ENCODE measurements at regions not wholly inside any gene's neighbourhood (a gene's known extent, or its start where the extent isn't known, plus 50 kb on each side); places are given as distances from the start of the nearest gene placed in this dataset.
"Not testable (repeated sequence)": the region's sequence is repeated elsewhere in the genome, so short reads cannot be mapped to it uniquely, and the experiment has no call there.

- H3K14ac ChIP-seq (ENCODE audit: low read length): no peak overlapping the region
- no peaks in the 10 kb centered on the region for H3K9me3 ChIP-seq (replicated peaks in 1 of 2; ENCODE audit: control insufficient read depth in 2 of 2, insufficient read depth in 1 of 2, low read depth in 1 of 2, low read length in 2 of 2)
- H2BK5ac ChIP-seq (ENCODE audit: low read length): no peak overlapping the region
- no peak overlapping the region for H3K18ac ChIP-seq (ENCODE audit: low read length)
- no peak overlapping the region for H2BK12ac ChIP-seq (ENCODE audit: low read length)
- WGBS, 2 donors (ENCODE audit: extremely low coverage in 2 of 2, insufficient read length in 2 of 2, insufficient replicate concordance in 1 of 2): no CpG with 5 or more reads among the region's 3 CpGs
- no peak overlapping the region for H3K4ac ChIP-seq (ENCODE audit: low read length)
- H3K4me1 ChIP-seq (ENCODE audit: control insufficient read depth in 2 of 2, insufficient read depth in 1 of 2, low read depth in 1 of 2, low read length in 2 of 2): no peaks in the 10 kb centered on the region
- no peak overlapping the region for H2AFZ ChIP-seq (ENCODE audit: low read length)
- H3K4me2 ChIP-seq (ENCODE audit: insufficient read depth, low read length, poor library complexity, severe bottlenecking): no peak overlapping the region
- no peaks in the 10 kb centered on the region for H3K27me3 ChIP-seq (ENCODE audit: control insufficient read depth in 3 of 3, insufficient read depth in 3 of 3, low read depth in 1 of 3, low read length in 3 of 3)
- H4K8ac ChIP-seq (ENCODE audit: low read depth, low read length): no peak overlapping the region
- H3K27ac ChIP-seq (replicated peaks; ENCODE audit: low read length): no peak overlapping the region
- no peak overlapping the region for H2BK15ac ChIP-seq (ENCODE audit: low read length)
- no peak for DNase-seq (ENCODE audit: low spot score)
- H3K36me3 ChIP-seq (replicated peaks in 1 of 2; ENCODE audit: control insufficient read depth in 2 of 2, insufficient read depth in 2 of 2, low read length in 2 of 2): no peaks in the 10 kb centered on the region
- no peak overlapping the region for H2AK5ac ChIP-seq (ENCODE audit: low read depth, low read length)
- H4K91ac ChIP-seq (ENCODE audit: low read depth, low read length, poor library complexity): no peak overlapping the region
- H2BK120ac ChIP-seq (ENCODE audit: low read depth, low read length): no peak overlapping the region
- no peak overlapping the region for H3K4me3 ChIP-seq (ENCODE audit: low read length in 2 of 2)
- no peaks in the 10 kb centered on the region for H3K79me1 ChIP-seq (ENCODE audit: low read depth, low read length)
- no peak overlapping the region for H3K23ac ChIP-seq (ENCODE audit: low read depth, low read length, poor library complexity)
- H3K9ac ChIP-seq (ENCODE audit: low read depth, low read length, poor library complexity): no peak overlapping the region
These were observed 104.0 kb downstream of the CEP44 start for GRCh38 chr4:174387721-174388120.

- Histone ChIP-seq H3K36me3 (replicated peaks in 1 of 2; ENCODE audit: control insufficient read depth in 2 of 2, insufficient read depth in 2 of 2, low read length in 2 of 2) (no peaks in the 10 kb centered on the region), H3K27ac (replicated peaks; ENCODE audit: low read length) (no peak overlapping the region), H2BK5ac (ENCODE audit: low read length) (no peak overlapping the region), H3K27me3 (ENCODE audit: control insufficient read depth in 3 of 3, insufficient read depth in 3 of 3, low read depth in 1 of 3, low read length in 3 of 3) (no peaks in the 10 kb centered on the region), H3K4ac (ENCODE audit: low read length) (no peak overlapping the region), H4K91ac (ENCODE audit: low read depth, low read length, poor library complexity) (no peak overlapping the region), H3K9me3 (replicated peaks in 1 of 2; ENCODE audit: control insufficient read depth in 2 of 2, insufficient read depth in 1 of 2, low read depth in 1 of 2, low read length in 2 of 2) (no peaks in the 10 kb centered on the region), H2AFZ (ENCODE audit: low read length) (no peak overlapping the region), H3K79me1 (ENCODE audit: low read depth, low read length) (no peaks in the 10 kb centered on the region), H3K4me3 (ENCODE audit: low read length in 2 of 2) (no peak overlapping the region), H3K14ac (ENCODE audit: low read length) (no peak overlapping the region), H3K4me1 (ENCODE audit: control insufficient read depth in 2 of 2, insufficient read depth in 1 of 2, low read depth in 1 of 2, low read length in 2 of 2) (no peaks in the 10 kb centered on the region), H3K18ac (ENCODE audit: low read length) (no peak overlapping the region), H3K23ac (ENCODE audit: low read depth, low read length, poor library complexity) (no peak overlapping the region), H2BK15ac (ENCODE audit: low read length) (no peak overlapping the region), H2BK120ac (ENCODE audit: low read depth, low read length) (no peak overlapping the region), H2BK12ac (ENCODE audit: low read length) (no peak overlapping the region), H4K8ac (ENCODE audit: low read depth, low read length) (no peak overlapping the region), H2AK5ac (ENCODE audit: low read depth, low read length) (no peak overlapping the region), H3K9ac (ENCODE audit: low read depth, low read length, poor library complexity) (no peak overlapping the region), H3K4me2 (ENCODE audit: insufficient read depth, low read length, poor library complexity, severe bottlenecking) (no peak overlapping the region)
- WGBS, 2 donors (ENCODE audit: extremely low coverage in 2 of 2, insufficient read length in 2 of 2, insufficient replicate concordance in 1 of 2): no CpG with 5 or more reads among the region's 2 CpGs
- DNase-seq (ENCODE audit: low spot score): no peak
These were observed 103.4 kb downstream of the CEP44 start for GRCh38 chr4:174387143-174387542.

DNA sequence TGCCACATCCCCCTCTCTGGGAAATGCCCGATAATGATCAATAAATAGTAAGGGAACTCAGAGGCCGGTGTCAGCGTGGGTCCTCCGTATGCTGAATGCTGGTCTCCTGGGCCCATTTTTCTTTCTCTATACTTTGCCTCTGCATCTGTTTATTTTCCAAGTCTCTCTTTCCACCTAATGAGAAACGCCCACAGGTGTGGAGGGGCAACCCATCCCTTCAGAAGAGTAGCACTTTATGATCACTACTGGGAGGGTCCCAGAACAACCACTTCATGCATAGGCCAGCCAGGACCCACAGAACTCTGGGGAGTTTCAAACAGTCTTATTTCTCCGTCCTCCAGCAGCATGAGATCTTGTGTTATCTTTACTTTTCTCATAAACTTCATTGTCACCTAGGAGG lies 100.1 kb downstream of the CEP44 start:
- Histone ChIP-seq H3K4ac (ENCODE audit: low read length) (no peak overlapping the region), H3K4me1 (ENCODE audit: control insufficient read depth in 2 of 2, insufficient read depth in 1 of 2, low read depth in 1 of 2, low read length in 2 of 2) (no peaks in the 10 kb centered on the region), H2AK5ac (ENCODE audit: low read depth, low read length) (no peak overlapping the region), H2AFZ (ENCODE audit: low read length) (no peak overlapping the region), H3K79me1 (ENCODE audit: low read depth, low read length) (no peaks in the 10 kb centered on the region), H2BK15ac (ENCODE audit: low read length) (no peak overlapping the region), H3K4me2 (ENCODE audit: insufficient read depth, low read length, poor library complexity, severe bottlenecking) (no peak overlapping the region), H3K27me3 (ENCODE audit: control insufficient read depth in 3 of 3, insufficient read depth in 3 of 3, low read depth in 1 of 3, low read length in 3 of 3) (no peaks in the 10 kb centered on the region), H2BK12ac (ENCODE audit: low read length) (no peak overlapping the region), H4K91ac (ENCODE audit: low read depth, low read length, poor library complexity) (no peak overlapping the region), H3K36me3 (replicated peaks in 1 of 2; ENCODE audit: control insufficient read depth in 2 of 2, insufficient read depth in 2 of 2, low read length in 2 of 2) (no peaks in the 10 kb centered on the region), H3K9ac (ENCODE audit: low read depth, low read length, poor library complexity) (no peak overlapping the region), H3K4me3 (ENCODE audit: low read length in 2 of 2) (no peak overlapping the region), H2BK5ac (ENCODE audit: low read length) (no peak overlapping the region), H3K14ac (ENCODE audit: low read length) (no peak overlapping the region), H3K18ac (ENCODE audit: low read length) (no peak overlapping the region), H3K23ac (ENCODE audit: low read depth, low read length, poor library complexity) (no peak overlapping the region), H4K8ac (ENCODE audit: low read depth, low read length) (no peak overlapping the region), H3K27ac (replicated peaks; ENCODE audit: low read length) (no peak overlapping the region), H3K9me3 (replicated peaks in 1 of 2; ENCODE audit: control insufficient read depth in 2 of 2, insufficient read depth in 1 of 2, low read depth in 1 of 2, low read length in 2 of 2) (no peaks in the 10 kb centered on the region), H2BK120ac (ENCODE audit: low read depth, low read length) (no peak overlapping the region)
- DNase-seq (ENCODE audit: low spot score): no peak
- no CpG with 5 or more reads among the region's 6 CpGs for WGBS, 2 donors (ENCODE audit: extremely low coverage in 2 of 2, insufficient read length in 2 of 2, insufficient replicate concordance in 1 of 2)

- H2BK12ac ChIP-seq (ENCODE audit: low read length); DNase-seq (ENCODE audit: low spot score); H3K79me1 ChIP-seq (ENCODE audit: low read depth, low read length); H3K9ac ChIP-seq (ENCODE audit: low read depth, low read length, poor library complexity); H3K27me3 ChIP-seq (ENCODE audit: control insufficient read depth in 3 of 3, insufficient read depth in 3 of 3, low read depth in 1 of 3, low read length in 3 of 3); H2BK120ac ChIP-seq (ENCODE audit: low read depth, low read length); H4K8ac ChIP-seq (ENCODE audit: low read depth, low read length); H3K14ac ChIP-seq (ENCODE audit: low read length); H2BK5ac ChIP-seq (ENCODE audit: low read length); H3K4me1 ChIP-seq (ENCODE audit: control insufficient read depth in 2 of 2, insufficient read depth in 1 of 2, low read depth in 1 of 2, low read length in 2 of 2); H4K91ac ChIP-seq (ENCODE audit: low read depth, low read length, poor library complexity); H3K23ac ChIP-seq (ENCODE audit: low read depth, low read length, poor library complexity); H2BK15ac ChIP-seq (ENCODE audit: low read length); H3K36me3 ChIP-seq (replicated peaks in 1 of 2; ENCODE audit: control insufficient read depth in 2 of 2, insufficient read depth in 2 of 2, low read length in 2 of 2); H3K4me3 ChIP-seq (ENCODE audit: low read length in 2 of 2); H3K4ac ChIP-seq (ENCODE audit: low read length); H3K18ac ChIP-seq (ENCODE audit: low read length); H3K27ac ChIP-seq (replicated peaks; ENCODE audit: low read length); H2AK5ac ChIP-seq (ENCODE audit: low read depth, low read length); H3K4me2 ChIP-seq (ENCODE audit: insufficient read depth, low read length, poor library complexity, severe bottlenecking); H2AFZ ChIP-seq (ENCODE audit: low read length); H3K9me3 ChIP-seq (replicated peaks in 1 of 2; ENCODE audit: control insufficient read depth in 2 of 2, insufficient read depth in 1 of 2, low read depth in 1 of 2, low read length in 2 of 2): not testable (repeated sequence)
- no CpG with 5 or more reads among the region's 6 CpGs for WGBS, 2 donors (ENCODE audit: extremely low coverage in 2 of 2, insufficient read length in 2 of 2, insufficient replicate concordance in 1 of 2)
These were observed 99.4 kb downstream of the CEP44 start for GRCh38 chr4:174382938-174383605.
